Vagina (tissue), 2 donors: ENCODE measurements at regions not wholly inside any gene's neighbourhood (a gene's known extent, or its start where the extent isn't known, plus 50 kb on each side); places are given as distances from the start of the nearest gene placed in this dataset.

Experiments used
- POLR2A ChIP-seq, 2 donors: fragments of 450-650 bp; IDR thresholded peaks; one replicate each; pipeline ENCODE4 v1.6.1; 2017; ENCODE audit warnings: antibody characterized with exemption in 2 of 2, mild to moderate bottlenecking in 2 of 2, moderate library complexity in 2 of 2
- TF ChIP-seq, protein P1 (sequence below), 3 experiments: fragments of 450-650 bp in 2 of 3; fragments of 200-600 bp in 1 of 3; sonication (generic) in 1 of 3; IDR thresholded peaks; one replicate each; pipeline ENCODE4 v1.5.1; 2017 to 2019; ENCODE audit warnings: antibody characterized with exemption in 3 of 3, mild to moderate bottlenecking in 2 of 3, moderate library complexity in 2 of 3

DNA sequence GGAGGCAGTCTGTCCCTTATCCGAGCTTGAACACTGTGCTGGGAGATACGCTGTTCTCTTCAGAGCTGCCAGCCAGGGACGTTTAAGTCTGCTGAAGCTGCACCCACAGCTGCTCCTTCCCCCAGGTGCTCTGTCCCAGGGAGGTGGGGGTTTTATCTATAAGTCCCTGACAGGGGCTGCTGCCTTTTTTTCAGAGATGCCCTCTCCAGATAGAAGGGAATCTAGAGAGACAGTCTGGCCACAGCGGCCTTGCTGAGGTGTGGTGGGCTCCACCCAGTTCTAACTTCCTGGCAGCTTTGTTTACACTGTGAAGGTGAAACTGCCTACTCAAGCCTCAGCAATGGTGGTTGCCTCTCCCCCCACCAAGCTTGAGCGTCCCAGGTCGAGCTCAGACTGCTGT is 319.9 kb upstream of the GRM7 start:
- TF ChIP-seq, protein P1, sequence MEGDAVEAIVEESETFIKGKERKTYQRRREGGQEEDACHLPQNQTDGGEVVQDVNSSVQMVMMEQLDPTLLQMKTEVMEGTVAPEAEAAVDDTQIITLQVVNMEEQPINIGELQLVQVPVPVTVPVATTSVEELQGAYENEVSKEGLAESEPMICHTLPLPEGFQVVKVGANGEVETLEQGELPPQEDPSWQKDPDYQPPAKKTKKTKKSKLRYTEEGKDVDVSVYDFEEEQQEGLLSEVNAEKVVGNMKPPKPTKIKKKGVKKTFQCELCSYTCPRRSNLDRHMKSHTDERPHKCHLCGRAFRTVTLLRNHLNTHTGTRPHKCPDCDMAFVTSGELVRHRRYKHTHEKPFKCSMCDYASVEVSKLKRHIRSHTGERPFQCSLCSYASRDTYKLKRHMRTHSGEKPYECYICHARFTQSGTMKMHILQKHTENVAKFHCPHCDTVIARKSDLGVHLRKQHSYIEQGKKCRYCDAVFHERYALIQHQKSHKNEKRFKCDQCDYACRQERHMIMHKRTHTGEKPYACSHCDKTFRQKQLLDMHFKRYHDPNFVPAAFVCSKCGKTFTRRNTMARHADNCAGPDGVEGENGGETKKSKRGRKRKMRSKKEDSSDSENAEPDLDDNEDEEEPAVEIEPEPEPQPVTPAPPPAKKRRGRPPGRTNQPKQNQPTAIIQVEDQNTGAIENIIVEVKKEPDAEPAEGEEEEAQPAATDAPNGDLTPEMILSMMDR (IDR thresholded peaks at IDR 0.05) = no peak
- TF ChIP-seq POLR2A (IDR thresholded peaks at IDR 0.05) = no peak
